ENCODE measurements at regions not wholly inside any gene's neighbourhood (a gene's known extent, or its start where the extent isn't known, plus 50 kb on each side); places are given as distances from the start of the nearest gene placed in this dataset.

- intact Hi-C loops (cut with micrococcal nuclease; ENCODE audit: unreplicated experiment) (no loop called here), in situ Hi-C loops (cut with MboI) (no loop called here)
- ChIA-PET POLR2A (no interaction called here), CTCF (no interaction called here), SMC1A (ENCODE audit: uncharacterized antibody, unreplicated experiment) (interaction anchor here (1.9 kb wide), 1 partner anchor 210 kb away, joined by 4 read pairs; no protein-coding TSS in a partner anchor), RAD21 (ENCODE audit: unreplicated experiment) (no interaction called here)
- BruUV-seq (replicated peaks): no TSS peak
- Histone ChIP-seq H3K9me3 (replicated peaks; ENCODE audit: control insufficient read depth, insufficient read depth, low read length) (no peaks in the 10 kb centered on the region; the same call in 2 of the 3 replicates), H2AFZ (ENCODE audit: control insufficient read depth, low read depth, low read length) (no peak overlapping the region), H4K20me1 (ENCODE audit: control insufficient read depth, insufficient read depth) (no peaks in the 10 kb centered on the region), H3K79me2 (ENCODE audit: control insufficient read depth, insufficient read depth, low read length) (no peaks in the 10 kb centered on the region), H3K4me2 (ENCODE audit: control insufficient read depth, insufficient read depth) (no peak overlapping the region), H3K27ac (ENCODE audit: control insufficient read depth, insufficient read depth) (no peak overlapping the region), H3K4me1 (ENCODE audit: control insufficient read depth, insufficient read depth, low read length) (no peaks in the 10 kb centered on the region), H3K9ac (ENCODE audit: control insufficient read depth, insufficient read depth, low read length) (no peak overlapping the region), H3K4me3 (no peak overlapping the region), H3K27me3 (replicated peaks in 1 of 2; ENCODE audit: control insufficient read depth in 2 of 2, insufficient read depth in 2 of 2, low read length in 1 of 2) (no peaks in the 10 kb centered on the region), H3K36me3 (ENCODE audit: control insufficient read depth in 2 of 2, insufficient read depth in 2 of 2, low read length in 1 of 2) (no peaks in the 10 kb centered on the region)
- no peak for TF ChIP-seq SUZ12 (IDR thresholded peaks at IDR 0.05; ENCODE audit: unreplicated experiment)
- no peak for TF ChIP-seq TARDBP (IDR thresholded peaks at IDR 0.05; ENCODE audit: borderline replicate concordance)
- TF ChIP-seq, protein P1, sequence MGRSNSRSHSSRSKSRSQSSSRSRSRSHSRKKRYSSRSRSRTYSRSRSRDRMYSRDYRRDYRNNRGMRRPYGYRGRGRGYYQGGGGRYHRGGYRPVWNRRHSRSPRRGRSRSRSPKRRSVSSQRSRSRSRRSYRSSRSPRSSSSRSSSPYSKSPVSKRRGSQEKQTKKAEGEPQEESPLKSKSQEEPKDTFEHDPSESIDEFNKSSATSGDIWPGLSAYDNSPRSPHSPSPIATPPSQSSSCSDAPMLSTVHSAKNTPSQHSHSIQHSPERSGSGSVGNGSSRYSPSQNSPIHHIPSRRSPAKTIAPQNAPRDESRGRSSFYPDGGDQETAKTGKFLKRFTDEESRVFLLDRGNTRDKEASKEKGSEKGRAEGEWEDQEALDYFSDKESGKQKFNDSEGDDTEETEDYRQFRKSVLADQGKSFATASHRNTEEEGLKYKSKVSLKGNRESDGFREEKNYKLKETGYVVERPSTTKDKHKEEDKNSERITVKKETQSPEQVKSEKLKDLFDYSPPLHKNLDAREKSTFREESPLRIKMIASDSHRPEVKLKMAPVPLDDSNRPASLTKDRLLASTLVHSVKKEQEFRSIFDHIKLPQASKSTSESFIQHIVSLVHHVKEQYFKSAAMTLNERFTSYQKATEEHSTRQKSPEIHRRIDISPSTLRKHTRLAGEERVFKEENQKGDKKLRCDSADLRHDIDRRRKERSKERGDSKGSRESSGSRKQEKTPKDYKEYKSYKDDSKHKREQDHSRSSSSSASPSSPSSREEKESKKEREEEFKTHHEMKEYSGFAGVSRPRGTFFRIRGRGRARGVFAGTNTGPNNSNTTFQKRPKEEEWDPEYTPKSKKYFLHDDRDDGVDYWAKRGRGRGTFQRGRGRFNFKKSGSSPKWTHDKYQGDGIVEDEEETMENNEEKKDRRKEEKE (IDR thresholded peaks at IDR 0.05): no peak
- TF ChIP-seq MLLT1 (IDR thresholded peaks at IDR 0.05): no peak
- TF ChIP-seq E2F4 (IDR thresholded peaks at IDR 0.05; ENCODE audit: low read depth, low read length): no peak
- TF ChIP-seq, protein P2, sequence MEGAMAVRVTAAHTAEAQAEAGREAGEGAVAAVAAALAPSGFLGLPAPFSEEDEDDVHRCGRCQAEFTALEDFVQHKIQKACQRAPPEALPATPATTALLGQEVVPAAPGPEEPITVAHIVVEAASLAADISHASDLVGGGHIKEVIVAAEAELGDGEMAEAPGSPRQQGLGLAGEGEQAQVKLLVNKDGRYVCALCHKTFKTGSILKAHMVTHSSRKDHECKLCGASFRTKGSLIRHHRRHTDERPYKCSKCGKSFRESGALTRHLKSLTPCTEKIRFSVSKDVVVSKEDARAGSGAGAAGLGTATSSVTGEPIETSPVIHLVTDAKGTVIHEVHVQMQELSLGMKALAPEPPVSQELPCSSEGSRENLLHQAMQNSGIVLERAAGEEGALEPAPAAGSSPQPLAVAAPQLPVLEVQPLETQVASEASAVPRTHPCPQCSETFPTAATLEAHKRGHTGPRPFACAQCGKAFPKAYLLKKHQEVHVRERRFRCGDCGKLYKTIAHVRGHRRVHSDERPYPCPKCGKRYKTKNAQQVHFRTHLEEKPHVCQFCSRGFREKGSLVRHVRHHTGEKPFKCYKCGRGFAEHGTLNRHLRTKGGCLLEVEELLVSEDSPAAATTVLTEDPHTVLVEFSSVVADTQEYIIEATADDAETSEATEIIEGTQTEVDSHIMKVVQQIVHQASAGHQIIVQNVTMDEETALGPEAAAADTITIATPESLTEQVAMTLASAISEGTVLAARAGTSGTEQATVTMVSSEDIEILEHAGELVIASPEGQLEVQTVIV (IDR thresholded peaks at IDR 0.05; ENCODE audit: borderline replicate concordance, partially characterized antibody): no peak
- no peak for TF ChIP-seq SPI1 (IDR thresholded peaks at IDR 0.05; ENCODE audit: borderline replicate concordance, insufficient read depth, low read depth, low read length)
- DNase-seq (ENCODE audit: low read depth, low spot score) (no peak), FAIRE-seq (no peak), ATAC-seq (no peak)
- WGBS (ENCODE audit: insufficient coverage, insufficient replicate concordance, low lambda C conversion rate, missing lambda C conversion rate): 43% methylated on average over 11 of the region's 11 CpGs
These were observed 85.5 kb downstream of the RMI2 start for GRCh38 chr16:11430601-11431317.

Data from GM12878 (cell line).